HEK293T (cell line): ENCODE measurements at regions not wholly inside any gene's neighbourhood (a gene's known extent, or its start where the extent isn't known, plus 50 kb on each side); places are given as distances from the start of the nearest gene placed in this dataset.

ENCODE experiments used
- ARNT ChIP-seq: fragments of 450-650 bp; IDR thresholded peaks from 2 replicates; pipeline ENCODE4 v1.6.1; 2017; ENCODE audit warnings: mild to moderate bottlenecking
- BHLHE40 ChIP-seq: fragments of 450-650 bp; IDR thresholded peaks from 2 replicates; pipeline ENCODE4 v1.6.1; 2016; ENCODE audit warnings: mild to moderate bottlenecking, moderate library complexity, borderline replicate concordance
- ELF4 ChIP-seq: fragments of 450-650 bp; IDR thresholded peaks from 2 replicates; pipeline ENCODE4 v1.6.1; 2017; ENCODE audit warnings: antibody characterized with exemption
- FOXA1 ChIP-seq: fragments of 450-650 bp; IDR thresholded peaks from 2 replicates; pipeline ENCODE4 v1.6.1; 2016; ENCODE audit warnings: mild to moderate bottlenecking
- FOXK2 ChIP-seq: fragments of 450-650 bp; IDR thresholded peaks from 2 replicates; pipeline ENCODE4 v1.6.1; 2016; ENCODE audit warnings: mild to moderate bottlenecking
- FOXM1 ChIP-seq: fragments of 450-650 bp; IDR thresholded peaks from 2 replicates; pipeline ENCODE4 v1.6.1; 2017; ENCODE audit warnings: mild to moderate bottlenecking, borderline replicate concordance
- HDGF ChIP-seq: fragments of 450-650 bp; IDR thresholded peaks from 2 replicates; pipeline ENCODE4 v1.6.1; 2017; ENCODE audit warnings: antibody characterized with exemption, borderline replicate concordance
- NFRKB ChIP-seq: fragments of 450-650 bp; IDR thresholded peaks from 2 replicates; pipeline ENCODE4 v1.6.1; 2016; ENCODE audit warnings: mild to moderate bottlenecking, moderate library complexity
- SP1 ChIP-seq: fragments of 450-650 bp; IDR thresholded peaks from 2 replicates; pipeline ENCODE4 v1.6.1; 2017
- SUZ12 ChIP-seq: fragments of 450-650 bp; IDR thresholded peaks from 2 replicates; pipeline ENCODE4 v1.6.1; 2016; ENCODE audit warnings: mild to moderate bottlenecking
- TARDBP ChIP-seq: fragments of 450-650 bp; IDR thresholded peaks from 2 replicates; pipeline ENCODE4 v1.6.1; 2016
- TF ChIP-seq, protein P1 (sequence below): fragments of 450-650 bp; IDR thresholded peaks from 2 replicates; pipeline ENCODE4 v1.6.1; 2016

- TF ChIP-seq NFRKB = no peak
- TF ChIP-seq HDGF = no peak
- TF ChIP-seq, protein P1, sequence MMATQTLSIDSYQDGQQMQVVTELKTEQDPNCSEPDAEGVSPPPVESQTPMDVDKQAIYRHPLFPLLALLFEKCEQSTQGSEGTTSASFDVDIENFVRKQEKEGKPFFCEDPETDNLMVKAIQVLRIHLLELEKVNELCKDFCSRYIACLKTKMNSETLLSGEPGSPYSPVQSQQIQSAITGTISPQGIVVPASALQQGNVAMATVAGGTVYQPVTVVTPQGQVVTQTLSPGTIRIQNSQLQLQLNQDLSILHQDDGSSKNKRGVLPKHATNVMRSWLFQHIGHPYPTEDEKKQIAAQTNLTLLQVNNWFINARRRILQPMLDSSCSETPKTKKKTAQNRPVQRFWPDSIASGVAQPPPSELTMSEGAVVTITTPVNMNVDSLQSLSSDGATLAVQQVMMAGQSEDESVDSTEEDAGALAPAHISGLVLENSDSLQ = no peak
- no peak for TF ChIP-seq SP1
- TF ChIP-seq TARDBP = no peak
- no peak for TF ChIP-seq FOXA1
- TF ChIP-seq ARNT = no peak
- no peak for TF ChIP-seq SUZ12
- no peak for TF ChIP-seq BHLHE40
- TF ChIP-seq ELF4 = no peak
- TF ChIP-seq FOXM1 = no peak
- TF ChIP-seq FOXK2 = no peak
These were observed 111.3 kb upstream of the RAB6C start for GRCh38 chr2:129868151-129868550.
